Lower lobe of right lung (tissue), 2 donors: ENCODE measurements at regions not wholly inside any gene's neighbourhood (a gene's known extent, or its start where the extent isn't known, plus 50 kb on each side); places are given as distances from the start of the nearest gene placed in this dataset.

Source experiments
- ATAC-seq, 2 donors: fragments of 200-7000 bp; cut with Tn5 transposase; one replicate each; pipeline ENCODE4 v1.9.1; 2020 to 2022; ENCODE audit warnings: mild to moderate bottlenecking in 2 of 2, moderate library complexity in 2 of 2
- DNase-seq: peaks from one replicate; pipeline ENCODE4 v3.0.0-alpha.2; 2020
- H3K27ac ChIP-seq: fragments of 200-600 bp; one replicate; pipeline ENCODE4 v1.8.0; 2022
- H3K27me3 ChIP-seq: fragments of 200-600 bp; one replicate; pipeline ENCODE4 v1.8.0; 2022; ENCODE audit warnings: low read depth
- H3K36me3 ChIP-seq: fragments of 200-600 bp; one replicate; pipeline ENCODE4 v1.8.0; 2022; ENCODE audit warnings: mild to moderate bottlenecking
- H3K4me1 ChIP-seq: fragments of 200-600 bp; one replicate; pipeline ENCODE4 v1.8.0; 2022
- H3K4me3 ChIP-seq: fragments of 200-600 bp; one replicate; pipeline ENCODE4 v1.8.0; 2022; ENCODE audit warnings: mild to moderate bottlenecking
- H3K9me3 ChIP-seq: fragments of 200-600 bp; one replicate; pipeline ENCODE4 v1.8.0; 2022
- intact Hi-C: fragments of 100-400 bp; cut with DNase I; formaldehyde crosslinking; loops from one replicate; pipeline ENCODE4 v1.11.0; 2022
- TF ChIP-seq, protein P1 (sequence below): fragments of 200-600 bp; IDR thresholded peaks from one replicate; pipeline ENCODE4 v1.8.0; 2022; ENCODE audit warnings: antibody characterized with exemption, mild to moderate bottlenecking
- donor health status: DM: no; HTN: yes; CAD: no; lungs with severe emphysema.

- no peak for DNase-seq
- H3K9me3 ChIP-seq: no peaks in the 10 kb centered on the region
- no peaks in the 10 kb centered on the region for H3K36me3 ChIP-seq
- intact Hi-C loops: no loop called here
- ATAC-seq: no peak
- no peaks in the 10 kb centered on the region for H3K27me3 ChIP-seq
- H3K4me3 ChIP-seq: no peak overlapping the region
- H3K4me1 ChIP-seq: no peaks in the 10 kb centered on the region
- TF ChIP-seq, protein P1, sequence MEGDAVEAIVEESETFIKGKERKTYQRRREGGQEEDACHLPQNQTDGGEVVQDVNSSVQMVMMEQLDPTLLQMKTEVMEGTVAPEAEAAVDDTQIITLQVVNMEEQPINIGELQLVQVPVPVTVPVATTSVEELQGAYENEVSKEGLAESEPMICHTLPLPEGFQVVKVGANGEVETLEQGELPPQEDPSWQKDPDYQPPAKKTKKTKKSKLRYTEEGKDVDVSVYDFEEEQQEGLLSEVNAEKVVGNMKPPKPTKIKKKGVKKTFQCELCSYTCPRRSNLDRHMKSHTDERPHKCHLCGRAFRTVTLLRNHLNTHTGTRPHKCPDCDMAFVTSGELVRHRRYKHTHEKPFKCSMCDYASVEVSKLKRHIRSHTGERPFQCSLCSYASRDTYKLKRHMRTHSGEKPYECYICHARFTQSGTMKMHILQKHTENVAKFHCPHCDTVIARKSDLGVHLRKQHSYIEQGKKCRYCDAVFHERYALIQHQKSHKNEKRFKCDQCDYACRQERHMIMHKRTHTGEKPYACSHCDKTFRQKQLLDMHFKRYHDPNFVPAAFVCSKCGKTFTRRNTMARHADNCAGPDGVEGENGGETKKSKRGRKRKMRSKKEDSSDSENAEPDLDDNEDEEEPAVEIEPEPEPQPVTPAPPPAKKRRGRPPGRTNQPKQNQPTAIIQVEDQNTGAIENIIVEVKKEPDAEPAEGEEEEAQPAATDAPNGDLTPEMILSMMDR: no peak
- no peak overlapping the region for H3K27ac ChIP-seq
These were observed 145.1 kb downstream of the CD24 start for GRCh38 chr6:106829451-106829850.

DNA sequence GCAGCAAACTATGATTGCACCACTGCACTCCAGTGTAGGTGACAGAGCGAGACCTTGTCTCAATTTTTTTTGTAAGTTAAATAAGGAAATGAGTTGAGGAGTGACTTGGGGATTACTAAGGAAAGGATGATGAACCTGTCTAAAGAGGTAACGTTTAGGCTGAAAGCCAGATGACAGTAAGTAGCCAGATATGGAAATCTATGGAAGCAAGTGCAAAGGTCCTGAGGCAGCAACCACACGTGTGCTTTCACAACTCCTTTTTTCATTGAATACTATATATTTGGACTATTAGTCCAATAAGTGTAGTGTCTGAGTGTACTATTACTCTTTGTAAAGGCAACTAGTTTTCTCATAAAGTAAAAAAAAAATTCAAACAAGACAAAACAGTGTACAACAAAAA lies 147.4 kb downstream of the CD24 start:
- no peak for ATAC-seq
- no peak overlapping the region for H3K27ac ChIP-seq

GRCh38 chr6:106825156-106825555 lies 149.4 kb downstream of the CD24 start:
- no peak overlapping the region for H3K4me3 ChIP-seq
- H3K9me3 ChIP-seq: no peaks in the 10 kb centered on the region
- TF ChIP-seq, protein P1: no peak
- no peak overlapping the region for H3K27ac ChIP-seq
- intact Hi-C loops: no loop called here
- no peaks in the 10 kb centered on the region for H3K4me1 ChIP-seq
- no peaks in the 10 kb centered on the region for H3K36me3 ChIP-seq
- DNase-seq (no peak), ATAC-seq (no peak)
- no peaks in the 10 kb centered on the region for H3K27me3 ChIP-seq

More for the DNA sequence above, 147.4 kb downstream of the CD24 start:
- Histone ChIP-seq H3K27me3 (no peaks in the 10 kb centered on the region), H3K4me3 (no peak overlapping the region), H3K4me1 (no peaks in the 10 kb centered on the region), H3K9me3 (no peaks in the 10 kb centered on the region), H3K36me3 (no peaks in the 10 kb centered on the region)
- TF ChIP-seq, protein P1: no peak
- DNase-seq: no peak
- intact Hi-C loops: no loop called here

DNA sequence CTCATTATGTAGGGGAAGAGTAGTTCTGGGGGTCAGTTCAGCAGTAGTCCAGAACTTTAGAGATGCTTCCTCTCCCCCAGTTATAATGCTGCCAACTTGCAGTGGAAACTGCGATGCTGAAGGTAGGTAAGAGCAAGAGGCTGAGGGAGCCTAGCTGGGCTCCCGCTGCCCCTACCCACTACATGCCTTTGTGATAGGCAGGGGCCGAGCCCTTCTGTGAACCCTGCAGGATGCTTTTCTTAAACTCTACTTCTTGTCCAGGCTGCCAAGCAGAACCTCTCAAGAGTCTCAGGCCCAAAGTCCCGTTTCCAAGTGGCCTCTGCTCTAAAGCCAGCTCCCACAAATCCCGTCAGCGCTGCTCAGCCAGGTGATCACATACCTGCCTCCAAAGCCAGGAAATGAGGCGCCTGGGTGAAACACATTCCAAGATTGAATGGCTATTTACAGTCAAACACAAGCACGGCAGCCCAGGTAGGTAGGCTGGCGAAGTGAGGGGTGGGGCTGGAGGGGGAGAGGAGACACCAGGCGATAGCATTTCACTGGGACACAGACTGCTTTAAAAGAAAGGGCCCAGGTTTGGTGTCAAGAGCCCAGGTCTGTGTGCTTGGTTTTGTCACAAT lies 150.7 kb downstream of the CD24 start:
- ATAC-seq: peak; percentile 89 to 94
- Histone ChIP-seq H3K9me3 (no peaks in the 10 kb centered on the region), H3K4me1 (no peaks in the 10 kb centered on the region), H3K36me3 (no peaks in the 10 kb centered on the region), H3K27me3 (no peaks in the 10 kb centered on the region), H3K4me3 (no peak overlapping the region), H3K27ac (no peak overlapping the region)
- intact Hi-C loops: no loop called here
- DNase-seq: peak; percentile 63
- TF ChIP-seq, protein P1: no peak

DNA sequence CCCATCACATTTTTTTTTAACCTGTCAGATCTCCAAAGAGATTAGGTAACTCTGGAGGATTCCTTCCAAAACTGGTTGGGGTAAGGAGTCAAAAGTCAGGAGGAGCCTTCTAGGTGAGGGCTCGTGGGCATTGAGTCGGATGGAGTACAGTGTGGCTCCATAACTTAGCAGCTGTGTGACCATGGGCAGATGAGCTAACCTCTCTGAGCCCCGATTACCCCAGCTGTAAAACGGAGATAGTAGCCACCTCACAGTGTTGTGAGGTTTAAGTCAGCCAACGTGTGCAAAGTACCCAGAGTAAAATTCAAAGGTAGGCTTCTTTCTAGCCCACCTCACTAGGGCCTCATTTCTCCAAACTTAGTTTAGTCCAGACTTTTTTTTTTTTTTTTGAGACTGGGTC lies 151.5 kb downstream of the CD24 start:
- intact Hi-C loops: no loop called here
- Histone ChIP-seq H3K4me3 (no peak overlapping the region), H3K9me3 (no peaks in the 10 kb centered on the region), H3K27ac (no peak overlapping the region), H3K36me3 (no peaks in the 10 kb centered on the region), H3K27me3 (no peaks in the 10 kb centered on the region), H3K4me1 (no peaks in the 10 kb centered on the region)
- TF ChIP-seq, protein P1: no peak
- no peak for ATAC-seq
- DNase-seq: no peak
